ENCODE measurements at regions not wholly inside any gene's neighbourhood (a gene's known extent, or its start where the extent isn't known, plus 50 kb on each side); places are given as distances from the start of the nearest gene placed in this dataset.
"Not testable (repeated sequence)": the region's sequence is repeated elsewhere in the genome, so short reads cannot be mapped to it uniquely, and the experiment has no call there.

GRCh38 chr7:25598765-25599164 lies 370.5 kb upstream of the NPVF start:
- Mint-ChIP-seq H3K9me3 (no peaks in the 10 kb centered on the region), H3K27ac (no peak overlapping the region), H3K4me1 (no peaks in the 10 kb centered on the region), H3K36me3 (no peaks in the 10 kb centered on the region), H3K4me3 (no peak overlapping the region)
- ATAC-seq, result no peak
- DNase-seq (ENCODE audit: low spot score in 2 of 2), result no peak

- Mint-ChIP-seq H3K4me1 (no peaks in the 10 kb centered on the region), H3K4me3 (no peak overlapping the region), H3K27ac (no peak overlapping the region), H3K9me3 (no peaks in the 10 kb centered on the region), H3K36me3 (no peaks in the 10 kb centered on the region)
- DNase-seq (ENCODE audit: low spot score in 2 of 2) (no peak), ATAC-seq (no peak)
These were observed 372.1 kb upstream of the NPVF start for GRCh38 chr7:25600262-25600920.

GRCh38 chr7:25602730-25603426 lies 374.6 kb upstream of the NPVF start:
- ATAC-seq; DNase-seq (ENCODE audit: low spot score in 2 of 2); H3K27ac Mint-ChIP-seq; H3K9me3 Mint-ChIP-seq; H3K36me3 Mint-ChIP-seq; H3K4me3 Mint-ChIP-seq; H3K4me1 Mint-ChIP-seq: not testable (repeated sequence)

GRCh38 chr7:25603427-25603740 lies 375.1 kb upstream of the NPVF start:
- ATAC-seq; DNase-seq (ENCODE audit: low spot score in 2 of 2); H3K4me1 Mint-ChIP-seq; H3K9me3 Mint-ChIP-seq; H3K36me3 Mint-ChIP-seq; H3K27ac Mint-ChIP-seq; H3K4me3 Mint-ChIP-seq: not testable (repeated sequence)

GRCh38 chr7:25611196-25611595 lies 382.9 kb upstream of the NPVF start:
- no peaks in the 10 kb centered on the region for H3K9me3 Mint-ChIP-seq
- DNase-seq (ENCODE audit: low spot score in 2 of 2) (no peak), ATAC-seq (no peak)
- H3K4me3 Mint-ChIP-seq, result no peak overlapping the region
- H3K4me1 Mint-ChIP-seq, result no peaks in the 10 kb centered on the region
- H3K36me3 Mint-ChIP-seq, result no peaks in the 10 kb centered on the region
- H3K27ac Mint-ChIP-seq, result no peak overlapping the region

GRCh38 chr7:25613912-25614311 lies 385.6 kb upstream of the NPVF start:
- Mint-ChIP-seq H3K9me3 (no peaks in the 10 kb centered on the region), H3K4me3 (no peak overlapping the region), H3K36me3 (no peaks in the 10 kb centered on the region), H3K4me1 (no peaks in the 10 kb centered on the region), H3K27ac (no peak overlapping the region)
- ATAC-seq (no peak), DNase-seq (ENCODE audit: low spot score in 2 of 2) (no peak)

GRCh38 chr7:25614415-25614814 lies 386.1 kb upstream of the NPVF start:
- Mint-ChIP-seq H3K27ac (no peak overlapping the region), H3K4me3 (no peak overlapping the region), H3K4me1 (no peaks in the 10 kb centered on the region), H3K36me3 (no peaks in the 10 kb centered on the region), H3K9me3 (no peaks in the 10 kb centered on the region)
- DNase-seq (ENCODE audit: low spot score in 2 of 2) (no peak), ATAC-seq (no peak)

GRCh38 chr7:25615003-25615402 lies 386.7 kb upstream of the NPVF start:
- no peak for ATAC-seq
- no peak for DNase-seq (ENCODE audit: low spot score in 2 of 2)
- Mint-ChIP-seq H3K4me1 (peaks cover 1% of the 10 kb centered on the region), H3K27ac (no peak overlapping the region), H3K4me3 (no peak overlapping the region), H3K36me3 (no peaks in the 10 kb centered on the region), H3K9me3 (no peaks in the 10 kb centered on the region)

- Mint-ChIP-seq H3K27ac (no peak overlapping the region), H3K4me3 (no peak overlapping the region), H3K9me3 (no peaks in the 10 kb centered on the region), H3K36me3 (no peaks in the 10 kb centered on the region), H3K4me1 (peaks cover 7% of the 10 kb centered on the region)
- ATAC-seq (no peak), DNase-seq (ENCODE audit: low spot score in 2 of 2) (no peak)
These were observed 387.3 kb upstream of the NPVF start for GRCh38 chr7:25615593-25615992.

- ATAC-seq (no peak), DNase-seq (ENCODE audit: low spot score in 2 of 2) (no peak)
- peaks cover 11% of the 10 kb centered on the region for H3K4me1 Mint-ChIP-seq
- H3K36me3 Mint-ChIP-seq, result no peaks in the 10 kb centered on the region
- H3K27ac Mint-ChIP-seq, result no peak overlapping the region
- no peaks in the 10 kb centered on the region for H3K9me3 Mint-ChIP-seq
- no peak overlapping the region for H3K4me3 Mint-ChIP-seq
These were observed 388.9 kb upstream of the NPVF start for GRCh38 chr7:25617214-25617613.

GRCh38 chr7:25617673-25618072 lies 389.4 kb upstream of the NPVF start:
- Mint-ChIP-seq H3K4me3 (no peak overlapping the region), H3K4me1 (peaks cover 11% of the 10 kb centered on the region), H3K27ac (no peak overlapping the region), H3K9me3 (no peaks in the 10 kb centered on the region), H3K36me3 (no peaks in the 10 kb centered on the region)
- ATAC-seq (no peak), DNase-seq (ENCODE audit: low spot score in 2 of 2) (no peak)

GRCh38 chr7:25619381-25619780 lies 391.1 kb upstream of the NPVF start:
- ATAC-seq (no peak), DNase-seq (ENCODE audit: low spot score in 2 of 2) (no peak)
- no peaks in the 10 kb centered on the region for H3K9me3 Mint-ChIP-seq
- H3K4me1 Mint-ChIP-seq, result peaks cover 11% of the 10 kb centered on the region
- no peak overlapping the region for H3K27ac Mint-ChIP-seq
- H3K4me3 Mint-ChIP-seq, result no peak overlapping the region
- H3K36me3 Mint-ChIP-seq, result no peaks in the 10 kb centered on the region

GRCh38 chr7:25619963-25620799 lies 391.9 kb upstream of the NPVF start:
- Mint-ChIP-seq H3K4me1 (peaks cover 11% of the 10 kb centered on the region), H3K36me3 (no peaks in the 10 kb centered on the region), H3K27ac (no peak overlapping the region), H3K4me3 (no peak overlapping the region), H3K9me3 (no peaks in the 10 kb centered on the region)
- DNase-seq (ENCODE audit: low spot score in 2 of 2), result no peak
- no peak for ATAC-seq

- DNase-seq (ENCODE audit: low spot score in 2 of 2) (no peak), ATAC-seq (no peak)
- Mint-ChIP-seq H3K9me3 (no peaks in the 10 kb centered on the region), H3K27ac (no peak overlapping the region), H3K36me3 (no peaks in the 10 kb centered on the region), H3K4me3 (no peak overlapping the region), H3K4me1 (peaks cover 11% of the 10 kb centered on the region)
These were observed 393.7 kb upstream of the NPVF start for GRCh38 chr7:25621993-25622392.

GRCh38 chr7:25622695-25623094 lies 394.4 kb upstream of the NPVF start:
- Mint-ChIP-seq H3K4me3 (no peak overlapping the region), H3K36me3 (no peaks in the 10 kb centered on the region), H3K4me1 (peaks cover 11% of the 10 kb centered on the region), H3K27ac (no peak overlapping the region), H3K9me3 (no peaks in the 10 kb centered on the region)
- no peak for ATAC-seq
- no peak for DNase-seq (ENCODE audit: low spot score in 2 of 2)

- ATAC-seq (no peak), DNase-seq (ENCODE audit: low spot score in 2 of 2) (no peak)
- no peaks in the 10 kb centered on the region for H3K36me3 Mint-ChIP-seq
- no peaks in the 10 kb centered on the region for H3K9me3 Mint-ChIP-seq
- H3K4me1 Mint-ChIP-seq, result peaks cover 11% of the 10 kb centered on the region
- no peak overlapping the region for H3K4me3 Mint-ChIP-seq
- no peak overlapping the region for H3K27ac Mint-ChIP-seq
These were observed 395.8 kb upstream of the NPVF start for GRCh38 chr7:25624051-25624450.
